ENCODE measurements at regions not wholly inside any gene's neighbourhood (a gene's known extent, or its start where the extent isn't known, plus 50 kb on each side); places are given as distances from the start of the nearest gene placed in this dataset.

GRCh38 chr9:74282526-74283253 lies 214.4 kb upstream of the RORB start:
- no peak for TF ChIP-seq CTCF (IDR thresholded peaks at IDR 0.05)
- H3K27ac ChIP-seq = no peak overlapping the region
- H3K4me1 ChIP-seq = no peaks in the 10 kb centered on the region
- H3K27me3 ChIP-seq = no peaks in the 10 kb centered on the region
- H3K9me3 ChIP-seq = no peaks in the 10 kb centered on the region
- H3K36me3 ChIP-seq = no peaks in the 10 kb centered on the region
- intact Hi-C loops (cut with DNase I) = no loop called here
- DNase-seq (no peak), ATAC-seq (no peak)
- no peak overlapping the region for H3K4me3 ChIP-seq

GRCh38 chr9:74284581-74285450 lies 212.3 kb upstream of the RORB start:
- H3K36me3 ChIP-seq = no peaks in the 10 kb centered on the region
- no peak for DNase-seq

GRCh38 chr9:74293479-74293878 lies 203.7 kb upstream of the RORB start:
- no peak overlapping the region for H3K27ac ChIP-seq
- no peaks in the 10 kb centered on the region for H3K27me3 ChIP-seq
- DNase-seq (no peak), ATAC-seq (no peak)
- no peaks in the 10 kb centered on the region for H3K9me3 ChIP-seq
- no peaks in the 10 kb centered on the region for H3K4me1 ChIP-seq
- intact Hi-C loops (cut with DNase I) = no loop called here
- no peak for TF ChIP-seq CTCF (IDR thresholded peaks at IDR 0.05)
- H3K36me3 ChIP-seq = no peaks in the 10 kb centered on the region
- H3K4me3 ChIP-seq = no peak overlapping the region

More at GRCh38 chr9:74284581-74285450, 212.3 kb upstream of the RORB start:
- Histone ChIP-seq H3K27ac (no peak overlapping the region), H3K4me3 (no peak overlapping the region), H3K27me3 (no peaks in the 10 kb centered on the region), H3K4me1 (no peaks in the 10 kb centered on the region), H3K9me3 (no peaks in the 10 kb centered on the region)
- intact Hi-C loops (cut with DNase I) = no loop called here
- no peak for TF ChIP-seq CTCF (IDR thresholded peaks at IDR 0.05)
- no peak for ATAC-seq

- H3K27ac ChIP-seq = no peak overlapping the region
- no peaks in the 10 kb centered on the region for H3K4me1 ChIP-seq
- peaks cover 0 to 2% of the 10 kb centered on the region in 2 donors for H3K9me3 ChIP-seq
- DNase-seq (no peak), ATAC-seq (no peak)
- H3K27me3 ChIP-seq = no peaks in the 10 kb centered on the region
- TF ChIP-seq CTCF (IDR thresholded peaks at IDR 0.05) = no peak
- H3K4me3 ChIP-seq = no peak overlapping the region
- no peaks in the 10 kb centered on the region for H3K36me3 ChIP-seq
- intact Hi-C loops (cut with DNase I) = no loop called here
Measured at GRCh38 chr9:74303945-74304344, 193.2 kb upstream of the RORB start.

GRCh38 chr9:74304598-74304997 lies 192.5 kb upstream of the RORB start:
- ATAC-seq (no peak), DNase-seq (no peak)
- Histone ChIP-seq H3K36me3 (no peaks in the 10 kb centered on the region), H3K4me3 (no peak overlapping the region), H3K27ac (no peak overlapping the region), H3K9me3 (peaks cover 0 to 2% of the 10 kb centered on the region in 2 donors), H3K27me3 (no peaks in the 10 kb centered on the region), H3K4me1 (no peaks in the 10 kb centered on the region)
- intact Hi-C loops (cut with DNase I) = no loop called here
- no peak for TF ChIP-seq CTCF (IDR thresholded peaks at IDR 0.05)

Measured in left lung (tissue), 4 donors.